ENCODE measurements at regions not wholly inside any gene's neighbourhood (a gene's known extent, or its start where the extent isn't known, plus 50 kb on each side); places are given as distances from the start of the nearest gene placed in this dataset.

GRCh38 chr18:66316701-66317100 lies 287.2 kb downstream of the CDH19 start:
- TF ChIP-seq EZH2 (IDR thresholded peaks at IDR 0.05; ENCODE audit: borderline replicate concordance, low read length) (no peak), CTCF (conservative IDR thresholded peaks at IDR 0.05 in 1 of 2, IDR thresholded peaks at IDR 0.05 in 1 of 2; ENCODE audit: extremely low read depth in 1 of 2, insufficient read depth in 1 of 2, low read depth in 1 of 2, low read length in 2 of 2) (no peak)

Measured in mammary epithelial cell (primary cell).